B cell (primary cell): ENCODE measurements at regions not wholly inside any gene's neighbourhood (a gene's known extent, or its start where the extent isn't known, plus 50 kb on each side); places are given as distances from the start of the nearest gene placed in this dataset.

Experiments
- ATAC-seq: fragments of 200-7000 bp; cut with Tn5 transposase; one replicate; pipeline ENCODE4 v1.10.0; 2021; ENCODE audit warnings: low read depth, mild to moderate bottlenecking, moderate number of reproducible peaks, moderate library complexity
- CTCF ChIA-PET: fragments of 350-600 bp; sonication (Branson Sonifier 250); formaldehyde crosslinking; loops from one replicate; lab custom pipeline; 2021; ENCODE audit warnings: antibody characterized with exemption, inconsistent platforms; lab: Charles Lee
- POLR2A ChIA-PET: fragments of 350-600 bp; sonication (Branson Sonifier 250); formaldehyde crosslinking; loops from one replicate; lab custom pipeline; 2021; ENCODE audit warnings: antibody characterized with exemption; lab: Charles Lee
- DNase-seq: peaks from one replicate; pipeline ENCODE4 v3.0.0; 2013
- H2AFZ ChIP-seq: 2 replicates; pipeline ENCODE4 v1.6.1; 2012; ENCODE audit warnings: mild to moderate bottlenecking, low read depth, low read length; ENCODE audit not compliant: insufficient read depth, poor library complexity, severe bottlenecking
- H3K27ac ChIP-seq, 2 donors: 1 replicate in 1 of 2; 2 replicates in 1 of 2; pipeline ENCODE4 v1.5.1; 2012 to 2013; ENCODE audit warnings: low read length in 2 of 2, mild to moderate bottlenecking in 2 of 2, moderate library complexity in 1 of 2
- H3K27me3 ChIP-seq, 4 experiments: fragments of 200-600 bp in 1 of 4; sonication (generic) in 1 of 4; replicated peaks in 1 of 4; 1 replicate in 2 of 4; 2 replicates in 2 of 4; pipeline versions ENCODE4 v1.6.1 to v1.7.0; 2013 to 2016; ENCODE audit warnings: low read length in 3 of 4, mild to moderate bottlenecking in 2 of 4, mixed read lengths in 1 of 4, moderate library complexity in 1 of 4; ENCODE audit not compliant: insufficient read depth in 4 of 4, control insufficient read depth in 3 of 4; ENCODE audit errors: control extremely low read depth in 1 of 4
- H3K36me3 ChIP-seq, 2 experiments: replicated peaks in 1 of 2; 1 replicate in 1 of 2; 2 replicates in 1 of 2; pipeline versions ENCODE4 v1.6.1 to v1.7.1; 2013; ENCODE audit warnings: low read length in 1 of 2; ENCODE audit not compliant: insufficient read depth in 2 of 2, control insufficient read depth in 1 of 2; ENCODE audit errors: control extremely low read depth in 1 of 2, extremely low read depth in 1 of 2
- H3K4me1 ChIP-seq, 2 donors: fragments of 200-600 bp in 1 of 2; sonication (generic) in 1 of 2; 1 replicate in 1 of 2; 2 replicates in 1 of 2; pipeline versions ENCODE4 v1.5.1 to v1.6.1; 2013 to 2017; ENCODE audit warnings: low read length in 2 of 2; ENCODE audit not compliant: control insufficient read depth in 2 of 2, insufficient read depth in 2 of 2
- H3K4me2 ChIP-seq: replicated peaks from 2 replicates; pipeline ENCODE3; 2012; ENCODE audit warnings: mild to moderate bottlenecking, low read depth, low read length; ENCODE audit not compliant: poor library complexity, severe bottlenecking
- H3K4me3 ChIP-seq, 5 experiments: fragments of 200-600 bp in 1 of 5; sonication (generic) in 1 of 5; 1 replicate in 3 of 5; 2 replicates in 2 of 5; pipeline versions ENCODE4 v1.5.1 to v1.7.0; 2011 to 2016; ENCODE audit warnings: low read length in 4 of 5, mild to moderate bottlenecking in 4 of 5, low read depth in 2 of 5, control low read depth in 1 of 5, moderate library complexity in 1 of 5; ENCODE audit not compliant: insufficient read depth in 1 of 5; ENCODE audit errors: control extremely low read depth in 1 of 5, extremely low read depth in 1 of 5
- H3K79me2 ChIP-seq: fragments of 200-600 bp; sonication (generic); one replicate; pipeline ENCODE4 v1.6.0; 2016; ENCODE audit warnings: low read length; ENCODE audit not compliant: control insufficient read depth, insufficient read depth
- H3K9ac ChIP-seq: fragments of 200-600 bp; sonication (generic); 2 replicates; pipeline ENCODE4 v1.6.1; 2017; ENCODE audit warnings: mild to moderate bottlenecking, low read length, moderate library complexity
- H3K9me3 ChIP-seq, 3 donors: one replicate each; pipeline versions ENCODE4 v1.6.1 to v1.7.1; 2013; ENCODE audit warnings: low read length in 2 of 3; ENCODE audit not compliant: control insufficient read depth in 2 of 3, insufficient read depth in 1 of 3; ENCODE audit errors: control extremely low read depth in 1 of 3
- H4K20me1 ChIP-seq: 2 replicates; pipeline ENCODE4 v1.6.0; 2012; ENCODE audit warnings: mild to moderate bottlenecking, low read length; ENCODE audit not compliant: insufficient read depth, control insufficient read depth, poor library complexity, severe bottlenecking
- H3K27ac Mint-ChIP-seq: one replicate; pipeline ENCODE4 v1.8.0; 2021; ENCODE audit warnings: mixed read lengths
- H3K27me3 Mint-ChIP-seq: one replicate; pipeline ENCODE4 v1.8.0; 2021; ENCODE audit warnings: mixed read lengths
- H3K4me1 Mint-ChIP-seq: one replicate; pipeline ENCODE4 v1.8.0; 2021; ENCODE audit warnings: mixed read lengths
- H3K4me3 Mint-ChIP-seq: one replicate; pipeline ENCODE4 v1.8.0; 2021; ENCODE audit warnings: mixed read lengths
- H3K9me3 Mint-ChIP-seq: one replicate; pipeline ENCODE4 v1.8.0; 2022; ENCODE audit warnings: mixed read lengths; ENCODE audit not compliant: insufficient read depth
- EZH2 ChIP-seq: IDR thresholded peaks from 2 replicates; pipeline ENCODE4 v1.6.1; 2012; ENCODE audit warnings: borderline replicate concordance, low read depth, mild to moderate bottlenecking, moderate library complexity, low read length; ENCODE audit not compliant: insufficient read depth, poor library complexity, severe bottlenecking
- WGBS: methylation state at CpG from one replicate; pipeline ENCODE4 v1.1.5; 2013; ENCODE audit warnings: missing lambda C conversion rate; ENCODE audit not compliant: insufficient coverage; 5-methylcytosine and 5-hydroxymethylcytosine counted together
- intact Hi-C: fragments of 100-400 bp; cut with micrococcal nuclease; formaldehyde crosslinking; loops from one replicate; pipeline ENCODE4 v1.10.0; 2022
- TF ChIP-seq, protein P1 (sequence below): fragments of 200-600 bp; IDR thresholded peaks from one replicate; pipeline ENCODE4 v1.8.0; 2022; ENCODE audit warnings: antibody characterized with exemption, mild to moderate bottlenecking

- TF ChIP-seq, protein P1, sequence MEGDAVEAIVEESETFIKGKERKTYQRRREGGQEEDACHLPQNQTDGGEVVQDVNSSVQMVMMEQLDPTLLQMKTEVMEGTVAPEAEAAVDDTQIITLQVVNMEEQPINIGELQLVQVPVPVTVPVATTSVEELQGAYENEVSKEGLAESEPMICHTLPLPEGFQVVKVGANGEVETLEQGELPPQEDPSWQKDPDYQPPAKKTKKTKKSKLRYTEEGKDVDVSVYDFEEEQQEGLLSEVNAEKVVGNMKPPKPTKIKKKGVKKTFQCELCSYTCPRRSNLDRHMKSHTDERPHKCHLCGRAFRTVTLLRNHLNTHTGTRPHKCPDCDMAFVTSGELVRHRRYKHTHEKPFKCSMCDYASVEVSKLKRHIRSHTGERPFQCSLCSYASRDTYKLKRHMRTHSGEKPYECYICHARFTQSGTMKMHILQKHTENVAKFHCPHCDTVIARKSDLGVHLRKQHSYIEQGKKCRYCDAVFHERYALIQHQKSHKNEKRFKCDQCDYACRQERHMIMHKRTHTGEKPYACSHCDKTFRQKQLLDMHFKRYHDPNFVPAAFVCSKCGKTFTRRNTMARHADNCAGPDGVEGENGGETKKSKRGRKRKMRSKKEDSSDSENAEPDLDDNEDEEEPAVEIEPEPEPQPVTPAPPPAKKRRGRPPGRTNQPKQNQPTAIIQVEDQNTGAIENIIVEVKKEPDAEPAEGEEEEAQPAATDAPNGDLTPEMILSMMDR: no peak
- no peak for TF ChIP-seq EZH2
- Histone ChIP-seq H3K9me3 (no peaks in the 10 kb centered on the region), H3K4me2 (no peak overlapping the region), H3K4me3 (no peak overlapping the region), H3K4me1 (peaks cover 0 to 5% of the 10 kb centered on the region in 2 donors), H3K27me3 (peaks cover 0 to 13% (median 2%) of the 10 kb centered on the region in 4 experiments), H2AFZ (no peak overlapping the region), H3K36me3 (no peaks in the 10 kb centered on the region), H3K79me2 (no peaks in the 10 kb centered on the region), H4K20me1 (no peaks in the 10 kb centered on the region), H3K9ac (no peak overlapping the region), H3K27ac (no peak overlapping the region)
- Mint-ChIP-seq H3K9me3 (no peaks in the 10 kb centered on the region), H3K4me3 (no peak overlapping the region), H3K27me3 (peaks cover 14% of the 10 kb centered on the region), H3K4me1 (no peaks in the 10 kb centered on the region), H3K27ac (no peak overlapping the region)
- ATAC-seq (no peak), DNase-seq (no peak)
- 76% methylated on average over 4 of the region's 5 CpGs for WGBS
- intact Hi-C loops: loop anchor here (5.0 kb wide), 1 partner anchor 732 kb away; no protein-coding TSS in a partner anchor
- ChIA-PET CTCF (no interaction called here), POLR2A (no interaction called here)
These were observed 404.7 kb downstream of the GALR1 start for GRCh38 chr18:77654302-77654701.

DNA sequence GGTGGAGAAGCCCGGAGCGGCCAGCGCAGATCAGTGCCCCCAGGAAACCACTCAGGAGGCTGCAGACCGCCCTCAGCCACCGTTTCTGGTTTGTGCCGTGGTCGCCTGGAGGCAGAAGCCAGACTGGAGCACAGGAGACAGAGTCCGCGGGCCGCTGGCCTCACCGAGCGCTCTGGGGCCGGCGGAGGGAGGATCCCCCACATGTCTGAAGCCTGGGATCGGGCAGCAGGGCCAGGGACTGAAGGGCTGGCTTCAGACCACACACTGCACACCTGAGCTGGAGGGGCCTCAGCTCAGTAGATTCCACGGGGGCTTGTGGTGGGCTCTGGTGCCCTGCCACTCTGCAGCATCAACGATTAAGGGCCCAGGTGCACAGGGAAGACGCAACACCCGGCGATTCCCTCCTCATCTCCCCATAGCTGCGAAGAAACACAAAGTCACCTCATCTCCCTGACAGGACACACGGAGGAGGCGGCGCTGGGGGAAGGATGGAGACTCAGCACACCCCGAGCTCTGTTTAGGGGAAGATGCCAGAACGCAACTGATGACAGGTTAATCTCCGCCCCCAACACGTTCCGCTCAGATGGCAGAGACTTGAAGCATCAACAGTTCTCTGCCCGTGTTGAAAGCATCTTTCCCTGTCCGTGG lies 408.1 kb downstream of the GALR1 start:
- no peak overlapping the region for H3K27ac Mint-ChIP-seq

More for the DNA sequence above, 408.1 kb downstream of the GALR1 start:
- no peaks in the 10 kb centered on the region for H3K4me1 ChIP-seq
- no peaks in the 10 kb centered on the region for H3K9me3 Mint-ChIP-seq
- peaks cover 11% of the 10 kb centered on the region for H3K27me3 Mint-ChIP-seq
- no peaks in the 10 kb centered on the region for H3K9me3 ChIP-seq
- H3K36me3 ChIP-seq: no peaks in the 10 kb centered on the region
- CTCF ChIA-PET: no interaction called here
- H2AFZ ChIP-seq: no peak overlapping the region
- H3K4me3 ChIP-seq: no peak overlapping the region
- peaks cover 0 to 4% (median 0%) of the 10 kb centered on the region in 4 experiments for H3K27me3 ChIP-seq
- intact Hi-C loops: no loop called here
- H4K20me1 ChIP-seq: no peaks in the 10 kb centered on the region
- no peak for DNase-seq
- no peaks in the 10 kb centered on the region for H3K4me1 Mint-ChIP-seq
- WGBS: 89% methylated on average over 31 of the region's 31 CpGs
- H3K4me3 Mint-ChIP-seq: no peak overlapping the region
- TF ChIP-seq, protein P1: no peak
- TF ChIP-seq EZH2: no peak
- no peak for ATAC-seq
- no peak overlapping the region for H3K4me2 ChIP-seq
- H3K9ac ChIP-seq: no peak overlapping the region
- POLR2A ChIA-PET: no interaction called here
- no peaks in the 10 kb centered on the region for H3K79me2 ChIP-seq
- H3K27ac ChIP-seq: no peak overlapping the region
